ENCODE measurements at regions not wholly inside any gene's neighbourhood (a gene's known extent, or its start where the extent isn't known, plus 50 kb on each side); places are given as distances from the start of the nearest gene placed in this dataset.
"Not testable (repeated sequence)": the region's sequence is repeated elsewhere in the genome, so short reads cannot be mapped to it uniquely, and the experiment has no call there.

- TF ChIP-seq ZFX (IDR thresholded peaks at IDR 0.05; ENCODE audit: borderline replicate concordance) (no peak), CTCF (IDR thresholded peaks at IDR 0.05) (no peak)
- H3K27ac ChIP-seq, result no peak overlapping the region
Measured at GRCh38 chr9:78422309-78422708, 125.4 kb downstream of the PSAT1 start.

GRCh38 chr9:78424299-78424698 lies 127.4 kb downstream of the PSAT1 start:
- no peak for TF ChIP-seq CTCF (IDR thresholded peaks at IDR 0.05)

GRCh38 chr9:78428640-78429039 lies 131.7 kb downstream of the PSAT1 start:
- TF ChIP-seq CTCF (IDR thresholded peaks at IDR 0.05), result no peak
- no peak for TF ChIP-seq ZFX (IDR thresholded peaks at IDR 0.05; ENCODE audit: borderline replicate concordance)
- H3K27ac ChIP-seq, result no peak overlapping the region

More at GRCh38 chr9:78424299-78424698, 127.4 kb downstream of the PSAT1 start:
- H3K27ac ChIP-seq, result no peak overlapping the region

- H3K27ac ChIP-seq, result no peak overlapping the region
- TF ChIP-seq CTCF (IDR thresholded peaks at IDR 0.05), result no peak
- TF ChIP-seq ZFX (IDR thresholded peaks at IDR 0.05; ENCODE audit: borderline replicate concordance), result no peak
Measured at GRCh38 chr9:78430387-78430786, 133.5 kb downstream of the PSAT1 start.

GRCh38 chr9:78431039-78431438 lies 134.1 kb downstream of the PSAT1 start:
- H3K27ac ChIP-seq, result not testable (repeated sequence)

- TF ChIP-seq CTCF (IDR thresholded peaks at IDR 0.05) (no peak), ZFX (IDR thresholded peaks at IDR 0.05; ENCODE audit: borderline replicate concordance) (no peak)
- H3K27ac ChIP-seq, result no peak overlapping the region
Measured at GRCh38 chr9:78436873-78437272, 139.9 kb downstream of the PSAT1 start.

GRCh38 chr9:78437296-78437695 lies 140.4 kb downstream of the PSAT1 start:
- H3K27ac ChIP-seq, result no peak overlapping the region
- TF ChIP-seq ZFX (IDR thresholded peaks at IDR 0.05; ENCODE audit: borderline replicate concordance) (no peak), CTCF (IDR thresholded peaks at IDR 0.05) (no peak)

GRCh38 chr9:78437806-78438205 lies 140.9 kb downstream of the PSAT1 start:
- H3K27ac ChIP-seq, result no peak overlapping the region
- no peak for TF ChIP-seq CTCF (IDR thresholded peaks at IDR 0.05)
- no peak for TF ChIP-seq ZFX (IDR thresholded peaks at IDR 0.05; ENCODE audit: borderline replicate concordance)

Data from 22Rv1 (cell line).